Heart left ventricle (tissue), 13 donors: ENCODE measurements at regions not wholly inside any gene's neighbourhood (a gene's known extent, or its start where the extent isn't known, plus 50 kb on each side); places are given as distances from the start of the nearest gene placed in this dataset.

Experiments used
- CTCF ChIP-seq, 12 donors: fragments of 200-600 bp; sonication (generic) in 4 of 12; IDR thresholded peaks; one replicate each; pipeline versions ENCODE4 v1.5.0 to v1.8.0; 2018 to 2022; ENCODE audit warnings: antibody characterized with exemption in 12 of 12, mild to moderate bottlenecking in 5 of 12
- POLR2A ChIP-seq, 2 donors: fragments of 450-650 bp; IDR thresholded peaks; one replicate each; pipeline ENCODE4 v1.6.1; 2017; ENCODE audit warnings: antibody characterized with exemption in 2 of 2, mild to moderate bottlenecking in 2 of 2, moderate library complexity in 2 of 2
- donor health status: ischemic (EF 13 %, LVEDD 7.1; RV severe dilation, severe dysfunction).
- donor health status: DM: no; HTN: yes; CAD: no.
- donor health status: DM: no; HTN: no; CAD: no.
- donor health status: ischemic (EF 25% LVEDD 6.9; RV normal size, moderate dysfunction).
- donor health status: ischemic (EF 25% LVEDD 5.7; RV mildly dilated, moderate dysfunction).
- donor health status: ischemic (EF 35%, LVEDD 5.7; RV mildly dilated, moderate dysfunction).
- donor health status: nonischemic (EF 11% LVEDD 7.7; RV severe dilation, severe dysfunction).
- donor health status: DM: yes; HTN: yes; CAD: no.
- donor health status: PGD.
- donor health status: ischemic (EF 29% LVEDD 5.4; RV normal size, mild dysfunction).
- donor health status: nonischemic (EF 23%, LVEDD 6.1; RV moderate dilation, normal function).

DNA sequence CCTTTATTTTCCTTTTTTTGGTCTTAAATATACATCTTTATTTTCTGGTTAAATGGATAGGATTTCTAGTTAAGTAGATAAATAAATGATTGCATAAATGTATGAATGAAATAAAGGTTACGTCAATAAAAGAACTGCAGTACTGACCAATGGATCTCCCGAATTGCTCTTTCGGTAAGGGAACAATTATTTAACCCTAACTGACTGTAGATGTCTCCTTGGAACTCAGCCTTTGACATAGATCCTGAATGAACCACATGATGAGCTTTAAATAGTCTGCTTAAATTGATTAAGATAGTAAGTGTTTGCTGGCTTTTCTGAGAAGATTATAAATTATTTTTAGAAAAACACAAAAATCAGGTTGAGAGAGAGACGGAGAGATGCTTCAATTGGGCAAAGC, 391.0 kb upstream of the SYT1 start:
- TF ChIP-seq CTCF (IDR thresholded peaks at IDR 0.05) = no peak
- TF ChIP-seq POLR2A (IDR thresholded peaks at IDR 0.05) = no peak
